ENCODE measurements at regions not wholly inside any gene's neighbourhood (a gene's known extent, or its start where the extent isn't known, plus 50 kb on each side); places are given as distances from the start of the nearest gene placed in this dataset.

- POLR2A ChIA-PET = no interaction called here
- no peaks in the 10 kb centered on the region for H3K4me1 ChIP-seq (ENCODE audit: control insufficient read depth, insufficient read depth, low read length)
- no peak for TF ChIP-seq YY2 (tag by site-specific recombination; IDR thresholded peaks at IDR 0.05)
These were observed 226.4 kb downstream of the SI start for GRCh38 chr3:164851905-164852304.

GRCh38 chr3:164851204-164851603 is 227.1 kb downstream of the SI start:
- H3K27ac ChIP-seq (ENCODE audit: extremely low read depth, low read depth, low read length) = no peak overlapping the region
- CTCF ChIA-PET = no interaction called here
- POLR2A ChIA-PET = no interaction called here
- no peaks in the 10 kb centered on the region for H3K9me3 ChIP-seq (ENCODE audit: control insufficient read depth, insufficient read depth, low read depth, low read length)
- no peak for TF ChIP-seq ZNF623 (tag by site-specific recombination; IDR thresholded peaks at IDR 0.05)
- TF ChIP-seq ZNF704 (tag by site-specific recombination; IDR thresholded peaks at IDR 0.05) = no peak
- no peak for TF ChIP-seq ZSCAN23 (tag by site-specific recombination; IDR thresholded peaks at IDR 0.05)
- no peak for TF ChIP-seq ZNF132 (tag by site-specific recombination; IDR thresholded peaks at IDR 0.05; ENCODE audit: borderline replicate concordance)
- no peak for TF ChIP-seq MEIS1 (CRISPR knock-in tag; IDR thresholded peaks at IDR 0.05; ENCODE audit: borderline replicate concordance)
- TF ChIP-seq YY1 (tag by site-specific recombination; IDR thresholded peaks at IDR 0.05) = no peak
- TF ChIP-seq ZXDB (tag by site-specific recombination; IDR thresholded peaks at IDR 0.05) = no peak
- no peak for TF ChIP-seq ZNF548 (tag by site-specific recombination; IDR thresholded peaks at IDR 0.05)
- TF ChIP-seq ZNF560 (tag by site-specific recombination; IDR thresholded peaks at IDR 0.05; ENCODE audit: borderline replicate concordance) = no peak
- TF ChIP-seq ZNF654 (tag by site-specific recombination; IDR thresholded peaks at IDR 0.05; ENCODE audit: low read depth) = no peak
- TF ChIP-seq ZNF549 (tag by site-specific recombination; IDR thresholded peaks at IDR 0.05) = no peak
- no peak for TF ChIP-seq ZNF473 (tag by site-specific recombination; IDR thresholded peaks at IDR 0.05)
- no peak for TF ChIP-seq ZNF280C (tag by site-specific recombination; IDR thresholded peaks at IDR 0.05)
- H3K4me3 ChIP-seq (ENCODE audit: low read depth, low read length) = no peak overlapping the region
- no peaks in the 10 kb centered on the region for H3K4me1 ChIP-seq (ENCODE audit: control insufficient read depth, insufficient read depth, low read length)
- H3K36me3 ChIP-seq (ENCODE audit: control insufficient read depth in 2 of 2, insufficient read depth in 1 of 2, low read length in 2 of 2) = no peaks in the 10 kb centered on the region

More at GRCh38 chr3:164851905-164852304, 226.4 kb downstream of the SI start:
- Histone ChIP-seq H3K4me3 (ENCODE audit: low read depth, low read length) (no peak overlapping the region), H3K27ac (ENCODE audit: extremely low read depth, low read depth, low read length) (no peak overlapping the region), H3K36me3 (ENCODE audit: control insufficient read depth in 2 of 2, insufficient read depth in 1 of 2, low read length in 2 of 2) (no peaks in the 10 kb centered on the region), H3K9me3 (ENCODE audit: control insufficient read depth, insufficient read depth, low read depth, low read length) (no peaks in the 10 kb centered on the region)
- CTCF ChIA-PET = no interaction called here

GRCh38 chr3:164848923-164849322 is 229.4 kb downstream of the SI start:
- CTCF ChIA-PET = interaction anchor here (0.8 kb wide), 1 partner anchor 360 kb away, joined by 3 read pairs; no protein-coding TSS in a partner anchor
- Histone ChIP-seq H3K36me3 (ENCODE audit: control insufficient read depth in 2 of 2, insufficient read depth in 1 of 2, low read length in 2 of 2) (no peaks in the 10 kb centered on the region), H3K9me3 (ENCODE audit: control insufficient read depth, insufficient read depth, low read depth, low read length) (no peaks in the 10 kb centered on the region), H3K27ac (ENCODE audit: extremely low read depth, low read depth, low read length) (no peak overlapping the region), H3K4me3 (ENCODE audit: low read depth, low read length) (no peak overlapping the region), H3K4me1 (ENCODE audit: control insufficient read depth, insufficient read depth, low read length) (no peaks in the 10 kb centered on the region)
- POLR2A ChIA-PET = no interaction called here
- TF ChIP-seq SP2 (tag by site-specific recombination; IDR thresholded peaks at IDR 0.05) = no peak
- TF ChIP-seq ZSCAN18 (tag by site-specific recombination; IDR thresholded peaks at IDR 0.05) = no peak
- no peak for TF ChIP-seq ZNF518A (tag by site-specific recombination; conservative IDR thresholded peaks at IDR 0.05; ENCODE audit: low read depth)
- TF ChIP-seq ZBTB26 (tag by site-specific recombination; optimal IDR thresholded peaks at IDR 0.05) = no peak
- TF ChIP-seq ZFHX2 (tag by site-specific recombination; conservative IDR thresholded peaks at IDR 0.05) = no peak
- no peak for TF ChIP-seq BCL11B (tag by site-specific recombination; IDR thresholded peaks at IDR 0.05; ENCODE audit: low read depth)

Data from HEK293 (cell line).